Thoracic aorta (tissue), 2 donors: ENCODE measurements at regions not wholly inside any gene's neighbourhood (a gene's known extent, or its start where the extent isn't known, plus 50 kb on each side); places are given as distances from the start of the nearest gene placed in this dataset.

Experiments
- ATAC-seq: fragments of 150-250 bp; one replicate; pipeline ENCODE4 v1.8.0; 2017; ENCODE audit warnings: low read depth; ENCODE audit not compliant: insufficient number of reproducible peaks, low FRiP score
- DNase-seq: peaks from one replicate; pipeline ENCODE4 v3.0.0-alpha.2; 2020; ENCODE audit warnings: low spot score
- H3K27ac ChIP-seq, 2 donors: fragments of 200-600 bp; sonication (generic); 1 replicate in 1 of 2; 2 replicates in 1 of 2; pipeline ENCODE4 v1.5.1; 2016; ENCODE audit warnings: mild to moderate bottlenecking in 2 of 2, moderate library complexity in 2 of 2
- H3K27me3 ChIP-seq: fragments of 200-600 bp; sonication (generic); replicated peaks from 2 replicates; pipeline ENCODE4 v1.6.0; 2016; ENCODE audit warnings: mild to moderate bottlenecking; ENCODE audit not compliant: insufficient read depth
- H3K36me3 ChIP-seq: fragments of 200-600 bp; sonication (generic); one replicate; pipeline ENCODE4 v1.5.1; 2016
- H3K4me1 ChIP-seq, 2 donors: fragments of 200-600 bp; sonication (generic); 1 replicate in 1 of 2; 2 replicates in 1 of 2; pipeline versions ENCODE4 v1.5.1 to v1.6.0; 2016; ENCODE audit warnings: low read depth in 2 of 2, mild to moderate bottlenecking in 1 of 2; ENCODE audit not compliant: control insufficient read depth in 1 of 2
- H3K4me3 ChIP-seq: fragments of 200-600 bp; sonication (generic); 2 replicates; pipeline ENCODE4 v1.5.1; 2016; ENCODE audit warnings: mild to moderate bottlenecking
- H3K9me3 ChIP-seq: fragments of 200-600 bp; sonication (generic); 2 replicates; pipeline ENCODE4 v1.5.1; 2016
- TF ChIP-seq, protein P1 (sequence below): fragments of 200-600 bp; sonication (generic); IDR thresholded peaks from one replicate; pipeline ENCODE4 v1.5.1; 2019; ENCODE audit warnings: antibody characterized with exemption

- TF ChIP-seq, protein P1, sequence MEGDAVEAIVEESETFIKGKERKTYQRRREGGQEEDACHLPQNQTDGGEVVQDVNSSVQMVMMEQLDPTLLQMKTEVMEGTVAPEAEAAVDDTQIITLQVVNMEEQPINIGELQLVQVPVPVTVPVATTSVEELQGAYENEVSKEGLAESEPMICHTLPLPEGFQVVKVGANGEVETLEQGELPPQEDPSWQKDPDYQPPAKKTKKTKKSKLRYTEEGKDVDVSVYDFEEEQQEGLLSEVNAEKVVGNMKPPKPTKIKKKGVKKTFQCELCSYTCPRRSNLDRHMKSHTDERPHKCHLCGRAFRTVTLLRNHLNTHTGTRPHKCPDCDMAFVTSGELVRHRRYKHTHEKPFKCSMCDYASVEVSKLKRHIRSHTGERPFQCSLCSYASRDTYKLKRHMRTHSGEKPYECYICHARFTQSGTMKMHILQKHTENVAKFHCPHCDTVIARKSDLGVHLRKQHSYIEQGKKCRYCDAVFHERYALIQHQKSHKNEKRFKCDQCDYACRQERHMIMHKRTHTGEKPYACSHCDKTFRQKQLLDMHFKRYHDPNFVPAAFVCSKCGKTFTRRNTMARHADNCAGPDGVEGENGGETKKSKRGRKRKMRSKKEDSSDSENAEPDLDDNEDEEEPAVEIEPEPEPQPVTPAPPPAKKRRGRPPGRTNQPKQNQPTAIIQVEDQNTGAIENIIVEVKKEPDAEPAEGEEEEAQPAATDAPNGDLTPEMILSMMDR: no peak
- H3K27me3 ChIP-seq: no peaks in the 10 kb centered on the region
- no peaks in the 10 kb centered on the region for H3K4me1 ChIP-seq
- no peak overlapping the region for H3K4me3 ChIP-seq
- no peak for DNase-seq
- H3K27ac ChIP-seq: no peak overlapping the region
- no peaks in the 10 kb centered on the region for H3K9me3 ChIP-seq
- H3K36me3 ChIP-seq: no peaks in the 10 kb centered on the region
- ATAC-seq: no peak
Measured at GRCh38 chr3:79848876-79849275, 81.1 kb upstream of the ROBO1 start.

GRCh38 chr3:79847928-79848327 is 80.1 kb upstream of the ROBO1 start:
- H3K36me3 ChIP-seq: no peaks in the 10 kb centered on the region
- no peaks in the 10 kb centered on the region for H3K4me1 ChIP-seq
- ATAC-seq (no peak), DNase-seq (no peak)
- no peak overlapping the region for H3K27ac ChIP-seq
- no peaks in the 10 kb centered on the region for H3K9me3 ChIP-seq
- H3K27me3 ChIP-seq: no peaks in the 10 kb centered on the region
- TF ChIP-seq, protein P1: no peak
- H3K4me3 ChIP-seq: no peak overlapping the region

DNA sequence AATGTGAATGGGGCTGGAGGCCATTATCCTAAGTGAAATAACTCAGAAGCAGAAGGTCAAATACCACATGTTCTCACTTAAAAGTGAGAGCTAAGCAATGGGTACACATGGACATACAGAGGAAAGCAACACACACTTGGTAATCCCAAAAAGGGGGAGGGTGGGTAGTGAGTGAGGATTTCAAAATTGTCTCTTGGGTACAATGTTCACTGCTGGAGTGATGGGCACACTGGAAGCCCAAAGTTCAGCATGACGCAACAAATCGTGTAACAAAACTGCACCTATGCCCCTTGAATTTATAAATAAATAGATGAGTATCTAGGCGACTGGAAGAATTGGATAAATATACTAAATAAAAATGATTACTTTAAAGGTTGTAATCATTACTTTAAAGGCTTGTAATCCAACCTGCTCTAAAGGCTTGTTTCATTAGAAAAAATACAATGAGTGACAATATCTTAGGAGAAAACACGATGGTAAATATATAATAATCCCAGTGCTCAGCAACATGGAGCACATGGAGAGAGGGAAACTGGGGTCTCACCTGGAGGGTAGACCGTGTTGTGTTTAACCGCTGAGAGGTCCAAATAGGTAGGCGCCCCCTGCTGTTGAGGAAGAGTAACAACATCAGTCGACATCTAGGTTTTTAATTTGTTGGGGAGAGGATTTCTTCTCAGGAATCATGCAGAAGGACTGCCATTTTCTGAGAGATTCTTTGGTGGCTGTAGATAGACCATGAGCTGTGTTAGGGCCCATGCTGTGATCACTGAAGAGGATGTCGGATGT is 78.5 kb upstream of the ROBO1 start:
- TF ChIP-seq, protein P1: no peak
- DNase-seq (no peak), ATAC-seq (no peak)
- no peaks in the 10 kb centered on the region for H3K27me3 ChIP-seq
- H3K36me3 ChIP-seq: no peaks in the 10 kb centered on the region
- H3K9me3 ChIP-seq: no peaks in the 10 kb centered on the region
- no peak overlapping the region for H3K4me3 ChIP-seq
- no peak overlapping the region for H3K27ac ChIP-seq
- no peaks in the 10 kb centered on the region for H3K4me1 ChIP-seq

DNA sequence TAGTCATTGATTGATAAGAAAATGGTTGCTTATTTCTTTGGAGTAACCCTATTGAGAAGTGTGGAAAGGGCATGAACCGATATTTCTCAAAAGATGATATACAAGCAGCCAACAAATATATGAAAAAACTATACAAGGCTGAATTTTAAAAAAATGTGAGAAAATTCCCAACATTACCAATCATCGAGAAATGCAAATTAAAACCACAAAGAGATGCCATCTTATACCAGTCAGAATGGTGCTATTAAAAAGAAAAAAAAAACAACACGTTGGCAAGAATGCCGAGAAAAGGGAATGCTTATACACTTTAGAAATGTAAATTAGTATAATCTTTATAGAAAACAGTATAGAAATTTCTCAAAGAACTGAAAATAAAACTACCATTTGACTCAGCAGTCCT is 77.7 kb upstream of the ROBO1 start:
- no peaks in the 10 kb centered on the region for H3K36me3 ChIP-seq
- TF ChIP-seq, protein P1: no peak
- no peak for DNase-seq

DNA sequence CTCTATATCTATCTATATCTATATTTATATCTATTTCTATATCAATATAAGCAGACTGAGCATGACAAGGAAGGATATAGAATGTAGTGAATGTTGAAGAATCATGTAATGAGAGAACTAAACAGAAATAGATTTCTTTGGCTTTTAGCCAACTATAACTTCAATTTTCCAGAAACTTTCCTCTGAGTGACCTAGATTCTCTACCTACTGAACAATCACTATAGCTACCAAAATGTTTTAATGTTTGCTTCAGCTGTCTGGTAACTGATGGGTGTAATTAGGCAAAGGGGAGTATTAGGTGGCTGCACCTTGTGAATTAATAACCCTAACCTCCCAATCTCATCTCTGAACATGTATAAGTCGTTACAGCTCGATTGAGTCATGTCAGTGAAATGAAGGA is 76.4 kb upstream of the ROBO1 start:
- Histone ChIP-seq H3K36me3 (no peaks in the 10 kb centered on the region), H3K27ac (no peak overlapping the region), H3K9me3 (no peaks in the 10 kb centered on the region), H3K27me3 (no peaks in the 10 kb centered on the region), H3K4me3 (no peak overlapping the region), H3K4me1 (no peaks in the 10 kb centered on the region)
- no peak for ATAC-seq
- DNase-seq: no peak
- TF ChIP-seq, protein P1: no peak

More for the DNA sequence above, 77.7 kb upstream of the ROBO1 start:
- no peak for ATAC-seq
- no peaks in the 10 kb centered on the region for H3K4me1 ChIP-seq
- H3K27ac ChIP-seq: no peak overlapping the region
- H3K27me3 ChIP-seq: no peaks in the 10 kb centered on the region
- no peak overlapping the region for H3K4me3 ChIP-seq
- no peaks in the 10 kb centered on the region for H3K9me3 ChIP-seq
